OCI-LY3 (cell line): ENCODE measurements at regions not wholly inside any gene's neighbourhood (a gene's known extent, or its start where the extent isn't known, plus 50 kb on each side); places are given as distances from the start of the nearest gene placed in this dataset.

Experiments used
- CTCF ChIP-seq: fragments of 200-600, 300-600 bp; sonication (generic); IDR thresholded peaks from 2 replicates; pipeline ENCODE4 v1.5.1; 2014; ENCODE audit warnings: antibody characterized with exemption, low read length, low read depth
- EZH2phosphoT487 ChIP-seq: fragments of 200-600 bp; shearing (Covaris generic); IDR thresholded peaks from 2 replicates; pipeline ENCODE4 v1.6.1; 2018; ENCODE audit warnings: antibody characterized with exemption, mixed run types, low read depth

GRCh38 chr14:43031598-43031997 lies 1424.9 kb downstream of the LRFN5 start:
- TF ChIP-seq CTCF = no peak
- no peak for TF ChIP-seq EZH2phosphoT487
